ENCODE measurements at regions not wholly inside any gene's neighbourhood (a gene's known extent, or its start where the extent isn't known, plus 50 kb on each side); places are given as distances from the start of the nearest gene placed in this dataset.

DNA sequence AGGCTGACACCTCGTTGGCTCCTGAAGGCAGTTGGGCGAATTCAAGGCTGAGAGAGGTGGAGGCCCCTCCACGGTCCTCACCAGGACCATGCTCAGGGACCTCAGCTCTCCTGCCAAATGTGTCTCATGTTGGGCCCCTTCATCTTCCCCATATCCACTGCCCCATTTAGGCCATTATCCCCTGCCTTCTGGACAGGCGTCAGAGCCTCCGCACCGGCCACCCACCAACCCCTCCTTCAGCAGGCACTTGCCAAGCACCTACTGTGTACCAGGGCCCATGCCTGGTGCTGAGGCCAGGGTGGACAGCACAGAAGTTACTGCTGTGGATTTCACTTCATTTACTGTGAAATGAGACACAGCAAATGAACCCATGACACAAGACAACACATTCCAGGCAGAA, 325.8 kb downstream of the MATN1 start:
- ChIA-PET POLR2A (no interaction called here), CTCF (interaction anchor here (1.1 kb wide), 1 partner anchor 17 kb away, joined by 4 read pairs; no protein-coding TSS in a partner anchor)
- Histone ChIP-seq H3K36me3 (ENCODE audit: control insufficient read depth, insufficient read depth, low read length) (no peaks in the 10 kb centered on the region), H3K4me3 (ENCODE audit: low read depth, low read length) (no peak overlapping the region), H3K27me3 (ENCODE audit: control insufficient read depth, insufficient read depth, low read length) (peaks cover 3% of the 10 kb centered on the region)
- TF ChIP-seq, protein P1, sequence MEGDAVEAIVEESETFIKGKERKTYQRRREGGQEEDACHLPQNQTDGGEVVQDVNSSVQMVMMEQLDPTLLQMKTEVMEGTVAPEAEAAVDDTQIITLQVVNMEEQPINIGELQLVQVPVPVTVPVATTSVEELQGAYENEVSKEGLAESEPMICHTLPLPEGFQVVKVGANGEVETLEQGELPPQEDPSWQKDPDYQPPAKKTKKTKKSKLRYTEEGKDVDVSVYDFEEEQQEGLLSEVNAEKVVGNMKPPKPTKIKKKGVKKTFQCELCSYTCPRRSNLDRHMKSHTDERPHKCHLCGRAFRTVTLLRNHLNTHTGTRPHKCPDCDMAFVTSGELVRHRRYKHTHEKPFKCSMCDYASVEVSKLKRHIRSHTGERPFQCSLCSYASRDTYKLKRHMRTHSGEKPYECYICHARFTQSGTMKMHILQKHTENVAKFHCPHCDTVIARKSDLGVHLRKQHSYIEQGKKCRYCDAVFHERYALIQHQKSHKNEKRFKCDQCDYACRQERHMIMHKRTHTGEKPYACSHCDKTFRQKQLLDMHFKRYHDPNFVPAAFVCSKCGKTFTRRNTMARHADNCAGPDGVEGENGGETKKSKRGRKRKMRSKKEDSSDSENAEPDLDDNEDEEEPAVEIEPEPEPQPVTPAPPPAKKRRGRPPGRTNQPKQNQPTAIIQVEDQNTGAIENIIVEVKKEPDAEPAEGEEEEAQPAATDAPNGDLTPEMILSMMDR (IDR thresholded peaks at IDR 0.05; ENCODE audit: insufficient read depth, low read depth, low read length): no peak
- DNase-seq (ENCODE audit: low read depth): no peak

DNA sequence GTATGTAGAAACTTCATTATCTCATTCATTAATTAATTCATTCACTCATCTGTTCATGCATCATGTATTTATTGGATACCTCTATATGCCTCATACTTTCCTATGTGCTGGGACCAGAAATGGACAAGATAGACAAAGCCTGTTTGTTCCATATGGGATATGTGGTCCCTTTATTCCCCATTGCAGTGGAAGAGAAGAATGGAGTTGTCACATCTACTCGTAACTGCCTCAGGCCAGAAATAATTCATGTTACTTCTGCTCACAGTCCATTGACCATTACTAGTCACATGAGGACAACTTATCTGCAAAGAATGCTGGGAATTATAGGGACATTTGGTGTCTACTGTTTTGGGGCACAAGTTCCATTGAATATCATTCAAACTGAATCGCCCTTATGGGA, 327.8 kb downstream of the MATN1 start:
- TF ChIP-seq, protein P1 (IDR thresholded peaks at IDR 0.05; ENCODE audit: insufficient read depth, low read depth, low read length): no peak
- Histone ChIP-seq H3K4me3 (ENCODE audit: low read depth, low read length) (no peak overlapping the region), H3K36me3 (ENCODE audit: control insufficient read depth, insufficient read depth, low read length) (no peaks in the 10 kb centered on the region), H3K27me3 (ENCODE audit: control insufficient read depth, insufficient read depth, low read length) (peaks cover 1% of the 10 kb centered on the region; the same call in 1 of the 2 replicates)
- ChIA-PET POLR2A (no interaction called here), CTCF (no interaction called here)
- no peak for DNase-seq (ENCODE audit: low read depth)

DNA sequence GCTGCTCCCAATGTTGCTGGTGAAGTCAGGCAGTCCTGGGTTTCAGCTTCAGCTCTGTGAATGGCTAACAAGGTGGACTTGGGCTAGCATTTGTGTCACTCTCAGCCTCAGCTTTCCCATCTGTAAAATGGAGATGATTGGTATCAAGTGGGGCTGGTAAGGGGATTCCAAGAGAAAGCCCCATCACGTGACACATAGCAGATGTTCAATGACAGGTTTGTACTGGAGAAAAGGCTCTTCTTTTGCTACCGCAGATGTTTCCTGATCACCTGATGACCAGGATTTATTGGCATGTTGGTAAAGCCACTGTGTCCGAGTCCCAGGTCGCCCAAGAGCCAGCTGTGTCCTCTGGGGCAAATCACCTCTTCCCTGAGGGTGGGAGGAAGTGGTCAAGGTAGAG, 335.0 kb downstream of the MATN1 start:
- POLR2A ChIA-PET: no interaction called here
- DNase-seq (ENCODE audit: low read depth): no peak
- no peaks in the 10 kb centered on the region for H3K36me3 ChIP-seq (ENCODE audit: control insufficient read depth, insufficient read depth, low read length)
- TF ChIP-seq, protein P1 (IDR thresholded peaks at IDR 0.05; ENCODE audit: insufficient read depth, low read depth, low read length): no peak
- no peak overlapping the region for H3K4me3 ChIP-seq (ENCODE audit: low read depth, low read length)
- H3K27me3 ChIP-seq (ENCODE audit: control insufficient read depth, insufficient read depth, low read length): peaks cover 2% of the 10 kb centered on the region; the same call in 1 of the 2 replicates
- CTCF ChIA-PET: interaction anchor here (0.5 to 3.6 kb wide), 2 partner anchors 8 to 113 kb away, joined by 3 to 22 read pairs; no protein-coding TSS in a partner anchor

DNA sequence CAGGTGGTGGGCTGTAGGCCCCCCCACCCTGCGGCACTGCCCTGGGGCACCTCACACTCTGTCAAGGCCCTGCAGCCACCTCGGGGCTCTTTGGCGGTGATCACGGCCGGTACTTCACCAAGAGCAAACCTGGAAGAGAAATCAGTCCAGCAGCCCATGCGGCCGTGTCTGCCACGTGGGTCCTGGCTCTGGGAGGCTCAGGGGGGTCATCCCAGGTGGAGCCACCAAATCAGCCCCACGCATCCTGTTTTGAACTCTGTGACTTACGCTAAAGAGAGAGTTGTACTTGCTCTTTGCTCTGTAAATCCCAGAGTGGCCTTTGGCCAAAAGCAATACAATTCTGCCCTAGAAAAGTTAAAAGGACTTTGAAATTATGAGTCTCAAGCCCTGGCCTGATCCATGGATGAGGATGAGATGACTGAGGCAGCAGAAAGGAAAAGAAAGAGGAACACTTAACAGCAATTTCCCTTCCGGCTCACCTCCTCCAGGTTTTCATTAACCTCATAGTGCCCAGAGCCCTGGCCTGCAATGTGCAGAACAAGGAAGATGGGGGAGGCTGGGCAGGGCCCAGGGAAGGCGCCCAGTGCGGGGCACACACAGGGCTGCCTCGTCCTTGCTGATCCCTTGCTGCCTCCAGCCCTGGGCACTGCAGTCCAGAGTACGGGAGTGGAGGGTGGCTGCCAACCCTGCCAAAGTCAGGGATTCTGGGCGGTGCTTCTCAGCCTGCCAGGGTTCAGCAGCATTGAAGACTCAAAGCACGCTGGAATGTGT, 337.0 kb downstream of the MATN1 start:
- peaks cover 3% of the 10 kb centered on the region; the same call in 1 of the 2 replicates for H3K27me3 ChIP-seq (ENCODE audit: control insufficient read depth, insufficient read depth, low read length)
- ChIA-PET POLR2A (no interaction called here), CTCF (interaction anchor here (1.2 kb wide), 1 partner anchor 32 kb away, joined by 3 read pairs; no protein-coding TSS in a partner anchor)
- TF ChIP-seq, protein P1 (IDR thresholded peaks at IDR 0.05; ENCODE audit: insufficient read depth, low read depth, low read length): no peak
- DNase-seq (ENCODE audit: low read depth): no peak
- H3K36me3 ChIP-seq (ENCODE audit: control insufficient read depth, insufficient read depth, low read length): no peaks in the 10 kb centered on the region
- no peak overlapping the region for H3K4me3 ChIP-seq (ENCODE audit: low read depth, low read length)

DNA sequence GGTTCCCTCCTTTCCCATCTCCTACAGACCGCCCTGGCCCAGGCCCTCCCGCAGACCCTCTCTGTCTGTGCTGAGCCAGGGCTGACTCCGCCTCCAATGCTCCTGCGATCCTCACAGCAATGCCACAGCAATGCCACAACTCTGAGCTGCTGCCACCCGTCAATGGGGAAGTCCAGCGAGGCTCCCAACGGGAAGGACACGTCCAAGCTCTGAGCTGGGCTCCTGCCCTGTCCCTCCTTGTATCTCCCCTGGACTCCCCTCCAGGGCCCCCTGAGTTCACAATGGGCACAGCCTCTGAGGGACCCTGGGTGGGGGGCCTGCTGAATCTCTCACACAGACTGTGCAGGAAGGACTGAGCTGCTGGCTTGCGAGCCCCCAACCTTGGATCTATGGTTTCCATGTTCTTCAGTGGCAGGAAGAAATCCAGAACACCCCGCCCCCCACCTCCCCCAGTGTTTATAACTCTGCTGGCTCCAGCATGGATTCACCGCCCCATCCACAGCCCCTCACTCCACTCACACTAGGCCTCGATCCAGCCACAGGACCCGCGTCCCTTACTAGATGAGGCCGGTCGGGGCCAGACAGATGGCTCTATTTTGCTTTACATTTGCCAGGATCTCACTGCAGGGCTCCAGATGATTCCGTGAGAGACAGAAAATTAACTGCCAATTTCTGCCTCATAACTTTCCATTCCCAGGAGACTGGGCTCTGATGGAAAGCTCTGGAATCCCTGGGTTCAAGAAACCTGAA, 338.0 kb downstream of the MATN1 start:
- ChIA-PET POLR2A (no interaction called here), CTCF (interaction anchor here (1.2 kb wide), 1 partner anchor 31 kb away, joined by 3 read pairs; no protein-coding TSS in a partner anchor)
- no peak for DNase-seq (ENCODE audit: low read depth)

More for the DNA sequence above, 338.0 kb downstream of the MATN1 start:
- Histone ChIP-seq H3K36me3 (ENCODE audit: control insufficient read depth, insufficient read depth, low read length) (no peaks in the 10 kb centered on the region), H3K27me3 (ENCODE audit: control insufficient read depth, insufficient read depth, low read length) (peaks cover 3% of the 10 kb centered on the region; the same call in 1 of the 2 replicates), H3K4me3 (ENCODE audit: low read depth, low read length) (no peak overlapping the region)
- TF ChIP-seq, protein P1 (IDR thresholded peaks at IDR 0.05; ENCODE audit: insufficient read depth, low read depth, low read length): no peak

All from BJ (cell line).